ENCODE measurements at regions not wholly inside any gene's neighbourhood (a gene's known extent, or its start where the extent isn't known, plus 50 kb on each side); places are given as distances from the start of the nearest gene placed in this dataset.

GRCh38 chr6:102562713-102563112 is 1169.2 kb downstream of the GRIK2 start:
- Histone ChIP-seq H3K36me3 (ENCODE audit: control insufficient read depth in 2 of 2, extremely low read depth in 1 of 2, insufficient read depth in 2 of 2, low read length in 2 of 2) (no peaks in the 10 kb centered on the region), H3K27ac (ENCODE audit: insufficient read depth, low read depth, low read length) (no peak overlapping the region), H3K27me3 (ENCODE audit: control insufficient read depth in 2 of 2, insufficient read depth in 2 of 2, low read length in 2 of 2) (no peaks in the 10 kb centered on the region), H3K9me3 (replicated peaks; ENCODE audit: control insufficient read depth, insufficient read depth, low read length) (no peaks in the 10 kb centered on the region), H3K4me2 (ENCODE audit: insufficient read depth, low read length) (no peak overlapping the region), H3K9ac (replicated peaks; ENCODE audit: extremely low read depth, insufficient read depth, low read length) (no peak overlapping the region), H3K79me2 (ENCODE audit: control insufficient read depth, insufficient read depth, low read length) (no peaks in the 10 kb centered on the region), H4K20me1 (replicated peaks; ENCODE audit: control insufficient read depth, extremely low read depth, insufficient read depth, low read length) (no peaks in the 10 kb centered on the region), H3K4me1 (ENCODE audit: control insufficient read depth, extremely low read depth, insufficient read depth, low read length) (no peaks in the 10 kb centered on the region), H3K4me3 (replicated peaks in 1 of 3; ENCODE audit: insufficient read depth in 1 of 3, low read depth in 1 of 3, low read length in 3 of 3) (no peak overlapping the region), H2AFZ (ENCODE audit: low read depth, low read length) (no peak overlapping the region), H3K9me1 (replicated peaks; ENCODE audit: control insufficient read depth, extremely low read depth, insufficient read depth, low read length) (no peaks in the 10 kb centered on the region)
- DNase-seq (ENCODE audit: low read depth, low spot score) (no peak), FAIRE-seq (no peak)
- dilution Hi-C loops (cut with MboI; ENCODE audit: extremely low pct_ligation_motif_present, low sequenced_read_pairs), result no loop called here
- no TSS peak for BruUV-seq (replicated peaks)
- POLR2A ChIA-PET, result no interaction called here
- TF ChIP-seq FOS (IDR thresholded peaks at IDR 0.05; ENCODE audit: borderline replicate concordance, insufficient read depth, low read length) (no peak), MAX (IDR thresholded peaks at IDR 0.05; ENCODE audit: insufficient read depth, insufficient read length) (no peak), MYC (IDR thresholded peaks at IDR 0.05; ENCODE audit: low read depth, low read length) (no peak), GATA2 (IDR thresholded peaks at IDR 0.05; ENCODE audit: insufficient read depth, insufficient read length, low read depth, low read length) (no peak), CTCF (IDR thresholded peaks at IDR 0.05; ENCODE audit: extremely low read depth in 1 of 2, insufficient read depth in 1 of 2, low read depth in 1 of 2, low read length in 2 of 2) (no peak), EZH2 (IDR thresholded peaks at IDR 0.05; ENCODE audit: borderline replicate concordance, low read depth, low read length, severe bottlenecking) (no peak), JUN (IDR thresholded peaks at IDR 0.05; ENCODE audit: borderline replicate concordance, insufficient read depth, insufficient read length, low read depth) (no peak)
- CTCF ChIA-PET, result interaction anchor here (0.8 kb wide), 1 partner anchor 1235 kb away, joined by 3 read pairs; no protein-coding TSS in a partner anchor
- intact Hi-C loops (cut with micrococcal nuclease), result no loop called here

All from endothelial cell of umbilical vein (primary cell).